Hepatocyte (in vitro differentiated cells): ENCODE measurements at regions not wholly inside any gene's neighbourhood (a gene's known extent, or its start where the extent isn't known, plus 50 kb on each side); places are given as distances from the start of the nearest gene placed in this dataset.

Experiments used
- DNase-seq: peaks from one replicate; pipeline ENCODE4 v3.0.0-alpha.2; 2016; ENCODE audit warnings: low spot score
- H2AFZ ChIP-seq: fragments of 200-600 bp; sonication (generic); 2 replicates; pipeline ENCODE4 v1.6.0; 2016; ENCODE audit warnings: antibody characterized with exemption, mild to moderate bottlenecking
- H3K27ac ChIP-seq: fragments of 200-600 bp; sonication (generic); 2 replicates; pipeline ENCODE4 v1.5.1; 2016; ENCODE audit warnings: mild to moderate bottlenecking
- H3K27me3 ChIP-seq: fragments of 200-600 bp; sonication (generic); 2 replicates; pipeline ENCODE4 v1.6.1; 2016
- H3K36me3 ChIP-seq: fragments of 200-600 bp; sonication (generic); replicated peaks from 2 replicates; pipeline ENCODE4 v1.5.1; 2016; ENCODE audit warnings: low read depth; ENCODE audit not compliant: insufficient read depth
- H3K4me1 ChIP-seq: fragments of 200-600 bp; sonication (generic); 2 replicates; pipeline ENCODE4 v1.5.1; 2016; ENCODE audit warnings: mild to moderate bottlenecking, moderate library complexity; ENCODE audit not compliant: insufficient read depth
- H3K4me2 ChIP-seq: fragments of 200-600 bp; sonication (generic); 2 replicates; pipeline ENCODE4 v1.6.0; 2016
- H3K4me3 ChIP-seq: fragments of 200-600 bp; sonication (generic); 2 replicates; pipeline ENCODE4 v1.5.1; 2016; ENCODE audit warnings: mild to moderate bottlenecking
- H3K79me2 ChIP-seq: fragments of 200-600 bp; sonication (generic); 2 replicates; pipeline ENCODE4 v1.6.0; 2017; ENCODE audit warnings: mild to moderate bottlenecking
- H3K9me2 ChIP-seq: fragments of 200-600 bp; sonication (generic); replicated peaks from 2 replicates; pipeline ENCODE4 v1.6.0; 2017; ENCODE audit warnings: mild to moderate bottlenecking; ENCODE audit not compliant: insufficient read depth
- H3K9me3 ChIP-seq: fragments of 200-600 bp; sonication (generic); 2 replicates; pipeline ENCODE4 v1.5.1; 2016; ENCODE audit warnings: low read depth, mild to moderate bottlenecking
- H4K20me1 ChIP-seq: fragments of 200-600 bp; sonication (generic); 2 replicates; pipeline ENCODE4 v1.6.0; 2016; ENCODE audit warnings: mild to moderate bottlenecking; ENCODE audit not compliant: insufficient read depth, poor library complexity, severe bottlenecking
- CTCF ChIP-seq: fragments of 200-600 bp; sonication (generic); IDR thresholded peaks from 2 replicates; pipeline ENCODE4 v1.5.1; 2016; ENCODE audit warnings: antibody characterized with exemption, mild to moderate bottlenecking; ENCODE audit not compliant: poor library complexity
- EZH2 ChIP-seq: fragments of 200-600 bp; sonication (generic); IDR thresholded peaks from 2 replicates; pipeline ENCODE4 v1.6.1; 2016; ENCODE audit warnings: antibody characterized with exemption, mild to moderate bottlenecking, borderline replicate concordance
- EZH2phosphoT487 ChIP-seq: fragments of 200-600 bp; sonication (generic); IDR thresholded peaks from one replicate; pipeline ENCODE4 v1.6.1; 2018; ENCODE audit warnings: antibody characterized with exemption, mild to moderate bottlenecking, low read depth, moderate library complexity; ENCODE audit not compliant: unreplicated experiment, severe bottlenecking
- WGBS: methylation state at CpG from one replicate; pipeline ENCODE4 v1.1.6; 2016; ENCODE audit warnings: low lambda C conversion rate; ENCODE audit errors: missing lambda C conversion rate; 5-methylcytosine and 5-hydroxymethylcytosine counted together

GRCh38 chr9:99737649-99738048 is 84.0 kb upstream of the NR4A3 start:
- no peaks in the 10 kb centered on the region for H3K9me3 ChIP-seq
- no peaks in the 10 kb centered on the region for H3K4me1 ChIP-seq
- DNase-seq = no peak
- no peaks in the 10 kb centered on the region for H3K9me2 ChIP-seq
- no peaks in the 10 kb centered on the region for H4K20me1 ChIP-seq
- no peaks in the 10 kb centered on the region for H3K27me3 ChIP-seq
- H3K79me2 ChIP-seq = no peaks in the 10 kb centered on the region
- H3K27ac ChIP-seq = no peak overlapping the region
- H3K4me2 ChIP-seq = no peak overlapping the region
- H2AFZ ChIP-seq = no peak overlapping the region
- H3K4me3 ChIP-seq = no peak overlapping the region
- TF ChIP-seq EZH2 (no peak), EZH2phosphoT487 (no peak), CTCF (no peak)
- WGBS = 90% methylated on average over 4 of the region's 4 CpGs
- no peaks in the 10 kb centered on the region for H3K36me3 ChIP-seq

GRCh38 chr9:99743006-99743405 is 78.7 kb upstream of the NR4A3 start:
- H3K27ac ChIP-seq = no peak overlapping the region
- H3K27me3 ChIP-seq = no peaks in the 10 kb centered on the region
- no peak for DNase-seq
- no peaks in the 10 kb centered on the region for H4K20me1 ChIP-seq
- 66% methylated on average over 2 of the region's 2 CpGs for WGBS
- no peaks in the 10 kb centered on the region for H3K9me2 ChIP-seq
- no peaks in the 10 kb centered on the region for H3K36me3 ChIP-seq
- H3K4me1 ChIP-seq = no peaks in the 10 kb centered on the region
- H2AFZ ChIP-seq = no peak overlapping the region
- no peaks in the 10 kb centered on the region for H3K79me2 ChIP-seq
- TF ChIP-seq CTCF (no peak), EZH2phosphoT487 (no peak), EZH2 (no peak)
- H3K4me3 ChIP-seq = no peak overlapping the region
- H3K9me3 ChIP-seq = no peaks in the 10 kb centered on the region
- H3K4me2 ChIP-seq = no peak overlapping the region

GRCh38 chr9:99743455-99743854 is 78.2 kb upstream of the NR4A3 start:
- Histone ChIP-seq H3K4me3 (no peak overlapping the region), H2AFZ (no peak overlapping the region), H3K9me2 (no peaks in the 10 kb centered on the region), H3K27ac (no peak overlapping the region), H3K36me3 (no peaks in the 10 kb centered on the region), H3K27me3 (no peaks in the 10 kb centered on the region), H3K4me1 (no peaks in the 10 kb centered on the region), H3K4me2 (no peak overlapping the region), H4K20me1 (no peaks in the 10 kb centered on the region), H3K9me3 (no peaks in the 10 kb centered on the region), H3K79me2 (no peaks in the 10 kb centered on the region)
- DNase-seq = no peak
- TF ChIP-seq EZH2phosphoT487 (no peak), EZH2 (no peak), CTCF (no peak)
- WGBS = 87% methylated on average over 3 of the region's 3 CpGs

GRCh38 chr9:99744132-99744531 is 77.6 kb upstream of the NR4A3 start:
- TF ChIP-seq CTCF = no peak
- TF ChIP-seq EZH2 = no peak
- no peak for TF ChIP-seq EZH2phosphoT487
- WGBS = 80% methylated on average over 1 of the region's 1 CpG

More at GRCh38 chr9:99744132-99744531, 77.6 kb upstream of the NR4A3 start:
- Histone ChIP-seq H3K27ac (no peak overlapping the region), H3K27me3 (no peaks in the 10 kb centered on the region), H3K9me3 (no peaks in the 10 kb centered on the region), H3K9me2 (no peaks in the 10 kb centered on the region), H3K79me2 (no peaks in the 10 kb centered on the region), H3K4me1 (no peaks in the 10 kb centered on the region), H3K4me2 (no peak overlapping the region), H3K36me3 (no peaks in the 10 kb centered on the region), H4K20me1 (no peaks in the 10 kb centered on the region), H2AFZ (no peak overlapping the region), H3K4me3 (no peak overlapping the region)
- no peak for DNase-seq
